Retina (tissue), 1 donor: ENCODE measurements at regions not wholly inside any gene's neighbourhood (a gene's known extent, or its start where the extent isn't known, plus 50 kb on each side); places are given as distances from the start of the nearest gene placed in this dataset.

Experiments used
- DNase-seq: peaks from one replicate; pipeline ENCODE4 v3.0.0-alpha.2; 2016

GRCh38 chr2:49298230-49298629 is 143.9 kb upstream of the FSHR start:
- no peak for DNase-seq

- DNase-seq, result no peak
Observed at GRCh38 chr2:49296107-49296867, 142.0 kb upstream of the FSHR start.

GRCh38 chr2:49294225-49294624 is 139.9 kb upstream of the FSHR start:
- DNase-seq, result no peak

GRCh38 chr2:49291619-49292018 is 137.3 kb upstream of the FSHR start:
- no peak for DNase-seq

GRCh38 chr2:49289711-49290110 is 135.4 kb upstream of the FSHR start:
- no peak for DNase-seq

GRCh38 chr2:49288902-49289700 is 134.8 kb upstream of the FSHR start:
- DNase-seq, result no peak

- DNase-seq, result peak; percentile 40
Observed at GRCh38 chr2:49288113-49288705, 133.9 kb upstream of the FSHR start.

GRCh38 chr2:49286726-49287125 is 132.4 kb upstream of the FSHR start:
- no peak for DNase-seq

GRCh38 chr2:49286045-49286444 is 131.7 kb upstream of the FSHR start:
- DNase-seq, result no peak

GRCh38 chr2:49278561-49278960 is 124.2 kb upstream of the FSHR start:
- DNase-seq, result no peak

GRCh38 chr2:49278141-49278540 is 123.8 kb upstream of the FSHR start:
- no peak for DNase-seq

- no peak for DNase-seq
Observed at GRCh38 chr2:49271060-49271606, 116.8 kb upstream of the FSHR start.

- DNase-seq, result no peak
Observed at GRCh38 chr2:49270091-49270490, 115.8 kb upstream of the FSHR start.

GRCh38 chr2:49265471-49265870 is 111.2 kb upstream of the FSHR start:
- DNase-seq, result no peak

GRCh38 chr2:49262801-49263560 is 108.7 kb upstream of the FSHR start:
- DNase-seq, result no peak

GRCh38 chr2:49261781-49262180 is 107.5 kb upstream of the FSHR start:
- DNase-seq, result no peak

- DNase-seq, result no peak
Observed at GRCh38 chr2:49260979-49261538, 106.7 kb upstream of the FSHR start.

GRCh38 chr2:49259926-49260325 is 105.6 kb upstream of the FSHR start:
- DNase-seq, result no peak

- peak; percentile 29 for DNase-seq
Observed at GRCh38 chr2:49255409-49255971, 101.2 kb upstream of the FSHR start.

- DNase-seq, result no peak
Observed at GRCh38 chr2:49254401-49254800, 100.1 kb upstream of the FSHR start.

GRCh38 chr2:49251766-49252165 is 97.5 kb upstream of the FSHR start:
- no peak for DNase-seq

- no peak for DNase-seq
Observed at GRCh38 chr2:49251251-49251650, 96.9 kb upstream of the FSHR start.
